B cell (primary cell): ENCODE measurements at regions not wholly inside any gene's neighbourhood (a gene's known extent, or its start where the extent isn't known, plus 50 kb on each side); places are given as distances from the start of the nearest gene placed in this dataset.

Experiments
- ATAC-seq: fragments of 200-7000 bp; cut with Tn5 transposase; one replicate; pipeline ENCODE4 v1.10.0; 2021; ENCODE audit warnings: low read depth, mild to moderate bottlenecking, moderate number of reproducible peaks, moderate library complexity
- CTCF ChIA-PET: fragments of 350-600 bp; sonication (Branson Sonifier 250); formaldehyde crosslinking; loops from one replicate; lab custom pipeline; 2021; ENCODE audit warnings: antibody characterized with exemption, inconsistent platforms; lab: Charles Lee
- POLR2A ChIA-PET: fragments of 350-600 bp; sonication (Branson Sonifier 250); formaldehyde crosslinking; loops from one replicate; lab custom pipeline; 2021; ENCODE audit warnings: antibody characterized with exemption; lab: Charles Lee
- DNase-seq: peaks from one replicate; pipeline ENCODE4 v3.0.0; 2013
- H2AFZ ChIP-seq: 2 replicates; pipeline ENCODE4 v1.6.1; 2012; ENCODE audit warnings: mild to moderate bottlenecking, low read depth, low read length; ENCODE audit not compliant: insufficient read depth, poor library complexity, severe bottlenecking
- H3K27ac ChIP-seq, 2 donors: 1 replicate in 1 of 2; 2 replicates in 1 of 2; pipeline ENCODE4 v1.5.1; 2012 to 2013; ENCODE audit warnings: low read length in 2 of 2, mild to moderate bottlenecking in 2 of 2, moderate library complexity in 1 of 2
- H3K27me3 ChIP-seq, 4 experiments: fragments of 200-600 bp in 1 of 4; sonication (generic) in 1 of 4; replicated peaks in 1 of 4; 1 replicate in 2 of 4; 2 replicates in 2 of 4; pipeline versions ENCODE4 v1.6.1 to v1.7.0; 2013 to 2016; ENCODE audit warnings: low read length in 3 of 4, mild to moderate bottlenecking in 2 of 4, mixed read lengths in 1 of 4, moderate library complexity in 1 of 4; ENCODE audit not compliant: insufficient read depth in 4 of 4, control insufficient read depth in 3 of 4; ENCODE audit errors: control extremely low read depth in 1 of 4
- H3K36me3 ChIP-seq, 2 experiments: replicated peaks in 1 of 2; 1 replicate in 1 of 2; 2 replicates in 1 of 2; pipeline versions ENCODE4 v1.6.1 to v1.7.1; 2013; ENCODE audit warnings: low read length in 1 of 2; ENCODE audit not compliant: insufficient read depth in 2 of 2, control insufficient read depth in 1 of 2; ENCODE audit errors: control extremely low read depth in 1 of 2, extremely low read depth in 1 of 2
- H3K4me1 ChIP-seq, 2 donors: fragments of 200-600 bp in 1 of 2; sonication (generic) in 1 of 2; 1 replicate in 1 of 2; 2 replicates in 1 of 2; pipeline versions ENCODE4 v1.5.1 to v1.6.1; 2013 to 2017; ENCODE audit warnings: low read length in 2 of 2; ENCODE audit not compliant: control insufficient read depth in 2 of 2, insufficient read depth in 2 of 2
- H3K4me2 ChIP-seq: replicated peaks from 2 replicates; pipeline ENCODE3; 2012; ENCODE audit warnings: mild to moderate bottlenecking, low read depth, low read length; ENCODE audit not compliant: poor library complexity, severe bottlenecking
- H3K4me3 ChIP-seq, 5 experiments: fragments of 200-600 bp in 1 of 5; sonication (generic) in 1 of 5; 1 replicate in 3 of 5; 2 replicates in 2 of 5; pipeline versions ENCODE4 v1.5.1 to v1.7.0; 2011 to 2016; ENCODE audit warnings: low read length in 4 of 5, mild to moderate bottlenecking in 4 of 5, low read depth in 2 of 5, control low read depth in 1 of 5, moderate library complexity in 1 of 5; ENCODE audit not compliant: insufficient read depth in 1 of 5; ENCODE audit errors: control extremely low read depth in 1 of 5, extremely low read depth in 1 of 5
- H3K79me2 ChIP-seq: fragments of 200-600 bp; sonication (generic); one replicate; pipeline ENCODE4 v1.6.0; 2016; ENCODE audit warnings: low read length; ENCODE audit not compliant: control insufficient read depth, insufficient read depth
- H3K9ac ChIP-seq: fragments of 200-600 bp; sonication (generic); 2 replicates; pipeline ENCODE4 v1.6.1; 2017; ENCODE audit warnings: mild to moderate bottlenecking, low read length, moderate library complexity
- H3K9me3 ChIP-seq, 3 donors: one replicate each; pipeline versions ENCODE4 v1.6.1 to v1.7.1; 2013; ENCODE audit warnings: low read length in 2 of 3; ENCODE audit not compliant: control insufficient read depth in 2 of 3, insufficient read depth in 1 of 3; ENCODE audit errors: control extremely low read depth in 1 of 3
- H4K20me1 ChIP-seq: 2 replicates; pipeline ENCODE4 v1.6.0; 2012; ENCODE audit warnings: mild to moderate bottlenecking, low read length; ENCODE audit not compliant: insufficient read depth, control insufficient read depth, poor library complexity, severe bottlenecking
- H3K27ac Mint-ChIP-seq: one replicate; pipeline ENCODE4 v1.8.0; 2021; ENCODE audit warnings: mixed read lengths
- H3K27me3 Mint-ChIP-seq: one replicate; pipeline ENCODE4 v1.8.0; 2021; ENCODE audit warnings: mixed read lengths
- H3K4me1 Mint-ChIP-seq: one replicate; pipeline ENCODE4 v1.8.0; 2021; ENCODE audit warnings: mixed read lengths
- H3K4me3 Mint-ChIP-seq: one replicate; pipeline ENCODE4 v1.8.0; 2021; ENCODE audit warnings: mixed read lengths
- H3K9me3 Mint-ChIP-seq: one replicate; pipeline ENCODE4 v1.8.0; 2022; ENCODE audit warnings: mixed read lengths; ENCODE audit not compliant: insufficient read depth
- EZH2 ChIP-seq: IDR thresholded peaks from 2 replicates; pipeline ENCODE4 v1.6.1; 2012; ENCODE audit warnings: borderline replicate concordance, low read depth, mild to moderate bottlenecking, moderate library complexity, low read length; ENCODE audit not compliant: insufficient read depth, poor library complexity, severe bottlenecking
- WGBS: methylation state at CpG from one replicate; pipeline ENCODE4 v1.1.5; 2013; ENCODE audit warnings: missing lambda C conversion rate; ENCODE audit not compliant: insufficient coverage; 5-methylcytosine and 5-hydroxymethylcytosine counted together
- intact Hi-C: fragments of 100-400 bp; cut with micrococcal nuclease; formaldehyde crosslinking; loops from one replicate; pipeline ENCODE4 v1.10.0; 2022
- TF ChIP-seq, protein P1 (sequence below): fragments of 200-600 bp; IDR thresholded peaks from one replicate; pipeline ENCODE4 v1.8.0; 2022; ENCODE audit warnings: antibody characterized with exemption, mild to moderate bottlenecking

DNA sequence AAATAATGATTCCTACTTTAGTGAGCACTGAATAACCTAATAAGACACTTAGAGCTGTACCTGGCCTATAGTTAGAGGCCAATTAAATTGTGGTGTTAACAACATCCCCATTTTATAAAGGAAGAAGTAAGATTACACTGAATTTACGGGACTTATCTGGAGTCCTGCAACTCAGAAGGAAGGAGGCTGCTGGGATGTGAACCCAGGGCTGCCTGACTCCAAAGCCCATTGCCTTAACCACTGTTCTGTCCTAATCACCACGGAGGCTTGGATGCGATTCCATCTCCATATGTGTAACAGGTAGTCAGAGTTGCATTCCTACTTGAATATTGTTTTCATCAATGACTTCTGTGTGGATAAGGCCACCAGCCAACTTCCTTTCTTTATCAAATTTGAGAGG lies 168.9 kb downstream of the SOCS6 start:
- Histone ChIP-seq H3K9me3 (no peaks in the 10 kb centered on the region), H3K79me2 (no peaks in the 10 kb centered on the region), H2AFZ (no peak overlapping the region), H3K27ac (no peak overlapping the region), H3K4me1 (no peaks in the 10 kb centered on the region), H3K36me3 (no peaks in the 10 kb centered on the region), H3K4me3 (no peak overlapping the region), H3K27me3 (peaks cover 0 to 12% (median 3%) of the 10 kb centered on the region in 4 experiments), H3K4me2 (no peak overlapping the region), H3K9ac (no peak overlapping the region), H4K20me1 (no peaks in the 10 kb centered on the region)
- intact Hi-C loops: no loop called here
- ATAC-seq: no peak
- Mint-ChIP-seq H3K4me1 (no peaks in the 10 kb centered on the region), H3K4me3 (no peak overlapping the region), H3K27ac (no peak overlapping the region), H3K27me3 (peaks cover 9% of the 10 kb centered on the region), H3K9me3 (no peaks in the 10 kb centered on the region)
- POLR2A ChIA-PET: no interaction called here
- no CpG with 5 or more reads among the region's 3 CpGs for WGBS
- no peak for TF ChIP-seq EZH2
- TF ChIP-seq, protein P1, sequence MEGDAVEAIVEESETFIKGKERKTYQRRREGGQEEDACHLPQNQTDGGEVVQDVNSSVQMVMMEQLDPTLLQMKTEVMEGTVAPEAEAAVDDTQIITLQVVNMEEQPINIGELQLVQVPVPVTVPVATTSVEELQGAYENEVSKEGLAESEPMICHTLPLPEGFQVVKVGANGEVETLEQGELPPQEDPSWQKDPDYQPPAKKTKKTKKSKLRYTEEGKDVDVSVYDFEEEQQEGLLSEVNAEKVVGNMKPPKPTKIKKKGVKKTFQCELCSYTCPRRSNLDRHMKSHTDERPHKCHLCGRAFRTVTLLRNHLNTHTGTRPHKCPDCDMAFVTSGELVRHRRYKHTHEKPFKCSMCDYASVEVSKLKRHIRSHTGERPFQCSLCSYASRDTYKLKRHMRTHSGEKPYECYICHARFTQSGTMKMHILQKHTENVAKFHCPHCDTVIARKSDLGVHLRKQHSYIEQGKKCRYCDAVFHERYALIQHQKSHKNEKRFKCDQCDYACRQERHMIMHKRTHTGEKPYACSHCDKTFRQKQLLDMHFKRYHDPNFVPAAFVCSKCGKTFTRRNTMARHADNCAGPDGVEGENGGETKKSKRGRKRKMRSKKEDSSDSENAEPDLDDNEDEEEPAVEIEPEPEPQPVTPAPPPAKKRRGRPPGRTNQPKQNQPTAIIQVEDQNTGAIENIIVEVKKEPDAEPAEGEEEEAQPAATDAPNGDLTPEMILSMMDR: no peak
- CTCF ChIA-PET: no interaction called here
- no peak for DNase-seq

DNA sequence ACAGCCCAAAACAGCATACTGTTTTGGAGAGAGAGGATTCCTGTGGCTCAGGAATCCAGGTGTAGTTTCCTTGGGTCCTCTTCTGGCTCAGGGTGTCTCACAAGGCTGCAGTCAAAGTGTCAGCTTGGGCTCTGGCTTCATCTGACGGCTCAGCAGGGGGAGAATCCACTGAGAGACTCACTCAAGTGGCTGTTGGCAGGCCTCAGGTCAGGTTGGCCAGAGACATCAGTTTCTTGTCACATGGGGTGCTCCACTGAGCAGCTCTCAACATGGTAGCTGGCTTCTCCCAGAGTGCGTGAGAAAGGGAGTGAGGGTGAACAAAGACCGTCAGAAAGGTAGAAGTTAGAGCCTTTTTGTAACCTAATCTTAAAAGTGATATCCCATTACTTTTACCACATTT lies 168.4 kb downstream of the SOCS6 start:
- H3K36me3 ChIP-seq: no peaks in the 10 kb centered on the region
- Mint-ChIP-seq H3K27me3 (peaks cover 9% of the 10 kb centered on the region), H3K4me3 (no peak overlapping the region), H3K27ac (no peak overlapping the region), H3K9me3 (no peaks in the 10 kb centered on the region), H3K4me1 (no peaks in the 10 kb centered on the region)
- DNase-seq (no peak), ATAC-seq (no peak)
- CTCF ChIA-PET: no interaction called here
- peaks cover 0 to 8% (median 2%) of the 10 kb centered on the region in 4 experiments for H3K27me3 ChIP-seq
- no peak overlapping the region for H3K4me3 ChIP-seq
- WGBS: 90% methylated on average over 1 of the region's 3 CpGs
- TF ChIP-seq, protein P1: no peak
- no peak for TF ChIP-seq EZH2
- H3K79me2 ChIP-seq: no peaks in the 10 kb centered on the region
- H4K20me1 ChIP-seq: no peaks in the 10 kb centered on the region
- no peak overlapping the region for H2AFZ ChIP-seq
- H3K9ac ChIP-seq: no peak overlapping the region
- intact Hi-C loops: no loop called here
- POLR2A ChIA-PET: no interaction called here
- no peaks in the 10 kb centered on the region for H3K4me1 ChIP-seq
- H3K9me3 ChIP-seq: no peaks in the 10 kb centered on the region
- no peak overlapping the region for H3K27ac ChIP-seq
- H3K4me2 ChIP-seq: no peak overlapping the region
